GM18868 (cell line): ENCODE measurements at regions not wholly inside any gene's neighbourhood (a gene's known extent, or its start where the extent isn't known, plus 50 kb on each side); places are given as distances from the start of the nearest gene placed in this dataset.

Source experiments
- ATAC-seq: cut with Tn5 transposase; IDR thresholded peaks from one replicate; pipeline ENCODE4 v1.9.1; 2021; ENCODE audit warnings: mild to moderate bottlenecking, moderate library complexity; ENCODE audit not compliant: unreplicated experiment

GRCh38 chr3:74066456-74066855 is 441.7 kb upstream of the PDZRN3 start:
- no peak for ATAC-seq

- ATAC-seq, result no peak
Measured at GRCh38 chr3:74059923-74060600, 435.3 kb upstream of the PDZRN3 start.

- no peak for ATAC-seq
Measured at GRCh38 chr3:74059301-74059922, 434.7 kb upstream of the PDZRN3 start.

- ATAC-seq, result no peak
Measured at GRCh38 chr3:74057169-74057568, 432.4 kb upstream of the PDZRN3 start.

GRCh38 chr3:74055061-74055460 is 430.3 kb upstream of the PDZRN3 start:
- no peak for ATAC-seq

- ATAC-seq, result no peak
Measured at GRCh38 chr3:74054566-74054965, 429.8 kb upstream of the PDZRN3 start.

GRCh38 chr3:74053970-74054516 is 429.3 kb upstream of the PDZRN3 start:
- ATAC-seq, result no peak

GRCh38 chr3:74049444-74049843 is 424.7 kb upstream of the PDZRN3 start:
- ATAC-seq, result no peak

GRCh38 chr3:74048699-74049098 is 424.0 kb upstream of the PDZRN3 start:
- no peak for ATAC-seq

GRCh38 chr3:74045000-74045399 is 420.3 kb upstream of the PDZRN3 start:
- ATAC-seq, result no peak

- no peak for ATAC-seq
Measured at GRCh38 chr3:74041068-74041675, 416.4 kb upstream of the PDZRN3 start.

GRCh38 chr3:74039105-74039504 is 414.4 kb upstream of the PDZRN3 start:
- ATAC-seq, result no peak

GRCh38 chr3:74036568-74036967 is 411.8 kb upstream of the PDZRN3 start:
- no peak for ATAC-seq

- ATAC-seq, result no peak
Measured at GRCh38 chr3:74036102-74036501, 411.4 kb upstream of the PDZRN3 start.

- ATAC-seq, result no peak
Measured at GRCh38 chr3:74033806-74034205, 409.1 kb upstream of the PDZRN3 start.

GRCh38 chr3:74033381-74033780 is 408.6 kb upstream of the PDZRN3 start:
- ATAC-seq, result no peak

- no peak for ATAC-seq
Measured at GRCh38 chr3:74027121-74027520, 402.4 kb upstream of the PDZRN3 start.

GRCh38 chr3:74023395-74023794 is 398.7 kb upstream of the PDZRN3 start:
- ATAC-seq, result no peak

GRCh38 chr3:74021449-74021848 is 396.7 kb upstream of the PDZRN3 start:
- ATAC-seq, result no peak

GRCh38 chr3:74009961-74010844 is 385.5 kb upstream of the PDZRN3 start:
- no peak for ATAC-seq

GRCh38 chr3:74004386-74004785 is 379.6 kb upstream of the PDZRN3 start:
- no peak for ATAC-seq
